GM12872 (cell line): ENCODE measurements at regions not wholly inside any gene's neighbourhood (a gene's known extent, or its start where the extent isn't known, plus 50 kb on each side); places are given as distances from the start of the nearest gene placed in this dataset.

Experiments used
- CTCF ChIP-seq: IDR thresholded peaks from 3 replicates; pipeline ENCODE4 v1.5.1; 2011; ENCODE audit warnings: low read depth, mild to moderate bottlenecking, low read length, moderate library complexity; ENCODE audit not compliant: insufficient read depth

GRCh38 chr3:25844891-25845290, 55.0 kb downstream of the OXSM start:
- TF ChIP-seq CTCF: no peak

GRCh38 chr3:25846282-25846681, 56.4 kb downstream of the OXSM start:
- no peak for TF ChIP-seq CTCF

GRCh38 chr3:25849091-25849490, 59.2 kb downstream of the OXSM start:
- no peak for TF ChIP-seq CTCF

- TF ChIP-seq CTCF: no peak
These were observed 59.9 kb downstream of the OXSM start for GRCh38 chr3:25849641-25850385.

GRCh38 chr3:25854214-25854613, 64.3 kb downstream of the OXSM start:
- TF ChIP-seq CTCF: no peak

- TF ChIP-seq CTCF: no peak
These were observed 64.7 kb downstream of the OXSM start for GRCh38 chr3:25854635-25855034.

GRCh38 chr3:25855266-25855784, 65.4 kb downstream of the OXSM start:
- TF ChIP-seq CTCF: no peak
